Activated CD8-positive, alpha-beta T cell treated with anti-CD3 and anti-CD28 coated beads, Interleukin-2, amount 10 ng/mL, durations not matched to agents 7 days and 5 days (primary cell): ENCODE measurements at regions not wholly inside any gene's neighbourhood (a gene's known extent, or its start where the extent isn't known, plus 50 kb on each side); places are given as distances from the start of the nearest gene placed in this dataset.

Source experiments
- ATAC-seq: fragments of 150-1000 bp; cut with Tn5 transposase; one replicate; pipeline ENCODE4 v1.10.0; 2021; ENCODE audit warnings: moderate library complexity
- CTCF ChIA-PET: fragments of 350-600 bp; sonication (Branson Sonifier 250); formaldehyde crosslinking; loops from one replicate; lab custom pipeline; 2021; ENCODE audit warnings: antibody characterized with exemption; lab: Charles Lee
- POLR2A ChIA-PET: fragments of 350-600 bp; sonication (Branson Sonifier 250); formaldehyde crosslinking; loops from one replicate; lab custom pipeline; 2021; ENCODE audit warnings: antibody characterized with exemption; lab: Charles Lee
- DNase-seq: peaks from one replicate; pipeline ENCODE4 v3.0.0-alpha.2; 2020
- H3K27ac Mint-ChIP-seq: one replicate; pipeline ENCODE4 v1.8.0; 2021; ENCODE audit warnings: mild to moderate bottlenecking, mixed read lengths
- H3K27me3 Mint-ChIP-seq: one replicate; pipeline ENCODE4 v1.8.0; 2021; ENCODE audit warnings: low read depth, mixed read lengths
- H3K36me3 Mint-ChIP-seq: one replicate; pipeline ENCODE4 v1.8.0; 2021; ENCODE audit warnings: low read depth, mixed read lengths
- H3K4me1 Mint-ChIP-seq: one replicate; pipeline ENCODE4 v1.8.0; 2021; ENCODE audit warnings: low read depth, mixed read lengths
- H3K4me3 Mint-ChIP-seq: one replicate; pipeline ENCODE4 v1.8.0; 2021; ENCODE audit warnings: mild to moderate bottlenecking, mixed read lengths
- H3K9me3 Mint-ChIP-seq: one replicate; pipeline ENCODE4 v1.8.0; 2022; ENCODE audit warnings: mixed read lengths; ENCODE audit not compliant: insufficient read depth

- DNase-seq (no peak), ATAC-seq (no peak)
- H3K4me3 Mint-ChIP-seq: no peak overlapping the region
- H3K9me3 Mint-ChIP-seq: peaks cover 8% of the 10 kb centered on the region
- CTCF ChIA-PET: no interaction called here
- POLR2A ChIA-PET: no interaction called here
- H3K27ac Mint-ChIP-seq: no peak overlapping the region
- no peaks in the 10 kb centered on the region for H3K27me3 Mint-ChIP-seq
- no peaks in the 10 kb centered on the region for H3K4me1 Mint-ChIP-seq
- H3K36me3 Mint-ChIP-seq: no peaks in the 10 kb centered on the region
These were observed 451.9 kb upstream of the FBXO33 start for GRCh38 chr14:39884091-39884490.

DNA sequence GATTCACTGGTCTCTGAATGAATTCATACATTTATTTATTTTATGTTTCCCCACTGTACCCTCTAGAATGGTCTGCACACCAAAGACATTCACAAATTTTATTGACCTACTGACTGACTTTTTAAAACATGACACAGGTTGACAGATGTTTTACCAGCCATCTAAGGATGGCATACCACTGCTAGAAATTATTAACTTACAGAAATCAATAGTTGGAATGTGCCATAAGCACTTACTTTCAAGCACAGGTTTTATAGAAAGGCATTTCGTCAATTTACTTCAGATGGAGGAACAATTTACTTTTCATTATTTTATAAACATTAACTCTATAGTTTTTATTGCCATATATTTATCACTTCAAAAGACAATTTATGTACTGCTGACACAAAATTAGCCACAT, 448.7 kb upstream of the FBXO33 start:
- CTCF ChIA-PET: no interaction called here
- no peaks in the 10 kb centered on the region for H3K4me1 Mint-ChIP-seq
- no peak for DNase-seq

DNA sequence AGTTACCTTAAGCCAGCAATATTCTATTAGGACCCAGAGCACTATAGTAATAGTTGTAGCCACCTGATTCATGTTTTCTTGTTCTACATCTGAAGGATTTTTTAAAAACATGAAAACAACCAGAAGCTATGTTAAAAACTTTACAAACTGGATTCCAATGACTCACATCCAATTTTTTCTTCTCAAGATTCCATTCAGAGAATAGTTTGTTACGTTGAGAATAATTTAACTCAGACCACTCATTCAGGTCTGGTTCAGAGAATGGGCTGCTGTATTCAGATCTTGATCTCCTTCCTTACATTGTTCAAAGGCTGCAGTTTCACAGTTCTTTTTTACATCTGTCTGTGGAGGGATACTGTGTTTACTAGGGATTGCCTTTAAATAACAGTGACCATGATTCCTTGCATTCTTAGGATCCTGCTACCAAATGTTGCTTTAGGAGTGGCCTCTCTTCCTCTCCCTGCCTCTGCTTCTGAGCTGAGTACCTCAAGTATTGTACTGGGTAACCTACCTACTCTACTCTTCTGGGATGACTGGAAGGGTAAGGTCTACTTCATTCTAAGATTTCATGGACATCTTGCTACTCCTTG, 448.0 kb upstream of the FBXO33 start:
- Mint-ChIP-seq H3K27me3 (no peaks in the 10 kb centered on the region), H3K4me1 (no peaks in the 10 kb centered on the region), H3K9me3 (peaks cover 3% of the 10 kb centered on the region), H3K36me3 (no peaks in the 10 kb centered on the region), H3K4me3 (no peak overlapping the region), H3K27ac (no peak overlapping the region)
- ATAC-seq: no peak
- ChIA-PET CTCF (no interaction called here), POLR2A (no interaction called here)
- no peak for DNase-seq

More for the DNA sequence above, 448.7 kb upstream of the FBXO33 start:
- Mint-ChIP-seq H3K4me3 (no peak overlapping the region), H3K36me3 (no peaks in the 10 kb centered on the region), H3K27ac (no peak overlapping the region), H3K27me3 (no peaks in the 10 kb centered on the region), H3K9me3 (peaks cover 3% of the 10 kb centered on the region)
- POLR2A ChIA-PET: no interaction called here
- no peak for ATAC-seq

DNA sequence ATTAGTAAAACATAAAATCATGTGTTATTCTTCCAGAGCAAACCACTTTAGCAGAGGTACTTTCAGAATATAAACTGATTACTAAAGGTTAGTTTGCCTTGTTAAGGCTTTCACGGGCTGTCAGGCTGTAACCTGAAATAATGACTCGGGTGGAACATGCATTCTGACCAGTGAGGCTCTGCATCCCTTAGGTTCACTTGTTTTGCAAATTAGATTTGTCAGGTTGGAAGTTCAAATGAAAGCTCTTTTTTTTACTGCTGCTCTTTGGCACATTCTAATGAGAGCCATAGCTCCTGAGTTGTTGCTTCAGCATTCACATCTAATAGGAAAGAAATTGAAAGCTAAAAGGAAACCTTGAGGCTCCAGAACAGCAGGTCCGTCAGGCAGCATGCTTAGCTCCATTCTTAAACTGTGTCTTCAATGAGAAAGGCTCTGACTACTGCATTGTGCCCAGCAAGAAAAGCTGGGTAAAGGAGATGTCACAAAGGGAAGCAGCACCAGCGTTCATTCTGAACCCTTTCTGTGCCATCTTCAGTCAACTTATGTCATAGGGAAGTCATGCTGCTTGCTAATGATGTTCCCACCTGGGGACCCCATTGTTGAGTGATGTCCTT, 445.5 kb upstream of the FBXO33 start:
- no peaks in the 10 kb centered on the region for H3K9me3 Mint-ChIP-seq
- H3K27ac Mint-ChIP-seq: no peak overlapping the region
- POLR2A ChIA-PET: no interaction called here
- H3K36me3 Mint-ChIP-seq: no peaks in the 10 kb centered on the region
- ATAC-seq: no peak
- H3K4me3 Mint-ChIP-seq: no peak overlapping the region
- H3K4me1 Mint-ChIP-seq: no peaks in the 10 kb centered on the region
- no peak for DNase-seq
- CTCF ChIA-PET: no interaction called here
- no peaks in the 10 kb centered on the region for H3K27me3 Mint-ChIP-seq

DNA sequence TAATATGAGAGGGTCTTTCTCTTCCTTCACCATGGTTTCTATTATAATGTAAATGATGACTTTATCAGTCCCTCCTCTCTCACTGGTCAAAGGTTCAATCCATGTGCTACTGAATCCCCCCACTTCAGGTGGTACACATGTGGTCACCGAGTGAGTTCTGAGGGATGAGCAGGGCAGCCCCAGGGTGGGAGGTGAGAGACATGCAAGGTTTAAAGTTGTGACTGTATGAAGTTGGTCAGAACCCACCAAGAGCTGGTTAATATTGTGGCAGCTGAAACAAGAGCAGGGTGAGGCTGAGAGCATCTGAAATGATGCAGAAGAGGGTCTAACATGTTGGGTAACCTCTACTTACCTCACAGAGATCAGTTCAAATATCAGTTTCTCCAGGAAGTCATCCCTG, 444.7 kb upstream of the FBXO33 start:
- ChIA-PET POLR2A (no interaction called here), CTCF (no interaction called here)
- H3K27ac Mint-ChIP-seq: no peak overlapping the region
- DNase-seq (no peak), ATAC-seq (no peak)
- H3K4me1 Mint-ChIP-seq: no peaks in the 10 kb centered on the region
- no peak overlapping the region for H3K4me3 Mint-ChIP-seq
- H3K36me3 Mint-ChIP-seq: no peaks in the 10 kb centered on the region
- no peaks in the 10 kb centered on the region for H3K9me3 Mint-ChIP-seq
- H3K27me3 Mint-ChIP-seq: no peaks in the 10 kb centered on the region

- Mint-ChIP-seq H3K4me3 (no peak overlapping the region), H3K4me1 (no peaks in the 10 kb centered on the region), H3K9me3 (no peaks in the 10 kb centered on the region), H3K27me3 (no peaks in the 10 kb centered on the region), H3K27ac (no peak overlapping the region), H3K36me3 (no peaks in the 10 kb centered on the region)
- ATAC-seq: no peak
- CTCF ChIA-PET: no interaction called here
- POLR2A ChIA-PET: no interaction called here
- no peak for DNase-seq
These were observed 442.8 kb upstream of the FBXO33 start for GRCh38 chr14:39875028-39875427.

- H3K27me3 Mint-ChIP-seq: no peaks in the 10 kb centered on the region
- no peaks in the 10 kb centered on the region for H3K9me3 Mint-ChIP-seq
- DNase-seq (no peak), ATAC-seq (no peak)
- no peaks in the 10 kb centered on the region for H3K4me1 Mint-ChIP-seq
- POLR2A ChIA-PET: no interaction called here
- no peak overlapping the region for H3K4me3 Mint-ChIP-seq
- H3K36me3 Mint-ChIP-seq: no peaks in the 10 kb centered on the region
- H3K27ac Mint-ChIP-seq: no peak overlapping the region
- CTCF ChIA-PET: no interaction called here
These were observed 441.6 kb upstream of the FBXO33 start for GRCh38 chr14:39873791-39874190.

- no peak for ATAC-seq
These were observed 436.7 kb upstream of the FBXO33 start for GRCh38 chr14:39868949-39869348.

DNA sequence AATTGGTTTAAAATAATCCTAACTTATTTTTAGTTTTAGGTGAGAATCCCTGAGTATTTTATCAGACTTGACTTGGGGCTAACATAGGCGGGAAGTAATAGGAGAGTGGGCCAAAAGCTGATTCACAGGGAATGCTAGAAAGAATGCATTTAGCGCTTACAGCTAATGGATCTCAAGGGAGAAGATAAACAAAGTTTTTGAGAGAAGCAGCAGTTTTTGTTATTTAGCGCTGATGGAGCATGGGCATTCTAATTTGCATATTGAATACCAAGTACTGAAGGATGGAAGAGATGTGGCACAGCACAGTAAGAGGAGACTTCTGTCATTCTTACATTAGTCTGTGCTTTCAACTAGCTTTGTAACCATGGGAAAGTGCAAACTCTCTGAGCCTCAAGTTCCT, 436.0 kb upstream of the FBXO33 start:
- H3K9me3 Mint-ChIP-seq: no peaks in the 10 kb centered on the region
- ChIA-PET CTCF (no interaction called here), POLR2A (no interaction called here)
- no peaks in the 10 kb centered on the region for H3K36me3 Mint-ChIP-seq
- no peaks in the 10 kb centered on the region for H3K27me3 Mint-ChIP-seq
- ATAC-seq: no peak
- no peaks in the 10 kb centered on the region for H3K4me1 Mint-ChIP-seq
- no peak for DNase-seq
- H3K27ac Mint-ChIP-seq: no peak overlapping the region
- no peak overlapping the region for H3K4me3 Mint-ChIP-seq

More at GRCh38 chr14:39868949-39869348, 436.7 kb upstream of the FBXO33 start:
- Mint-ChIP-seq H3K4me3 (no peak overlapping the region), H3K4me1 (no peaks in the 10 kb centered on the region), H3K27ac (no peak overlapping the region), H3K36me3 (no peaks in the 10 kb centered on the region), H3K27me3 (no peaks in the 10 kb centered on the region), H3K9me3 (no peaks in the 10 kb centered on the region)
- no peak for DNase-seq
- POLR2A ChIA-PET: no interaction called here
- CTCF ChIA-PET: no interaction called here

DNA sequence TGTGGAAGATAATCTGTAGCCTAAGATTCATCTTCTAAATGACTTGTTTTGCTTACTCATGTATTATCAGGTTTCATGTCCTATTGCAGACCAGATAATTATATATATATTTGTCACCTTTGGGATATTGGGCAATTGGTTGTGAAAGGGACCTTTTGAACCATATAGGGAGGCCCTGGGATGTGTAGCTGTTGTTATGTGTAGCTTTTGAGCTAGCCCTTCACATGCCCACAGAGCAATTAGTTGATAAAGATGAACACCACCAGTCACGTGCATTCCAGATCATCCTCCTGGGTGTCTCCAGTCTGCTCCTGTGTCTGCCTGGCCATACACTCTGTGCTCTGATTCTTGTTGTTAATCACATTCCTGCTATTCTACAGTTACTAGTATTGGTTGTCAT, 431.2 kb upstream of the FBXO33 start:
- no peak for DNase-seq
- no peaks in the 10 kb centered on the region for H3K4me1 Mint-ChIP-seq
- H3K36me3 Mint-ChIP-seq: no peaks in the 10 kb centered on the region
- no peak for ATAC-seq
- H3K27me3 Mint-ChIP-seq: no peaks in the 10 kb centered on the region
- H3K4me3 Mint-ChIP-seq: no peak overlapping the region
- H3K9me3 Mint-ChIP-seq: no peaks in the 10 kb centered on the region
- CTCF ChIA-PET: no interaction called here
- H3K27ac Mint-ChIP-seq: no peak overlapping the region
- POLR2A ChIA-PET: no interaction called here

DNA sequence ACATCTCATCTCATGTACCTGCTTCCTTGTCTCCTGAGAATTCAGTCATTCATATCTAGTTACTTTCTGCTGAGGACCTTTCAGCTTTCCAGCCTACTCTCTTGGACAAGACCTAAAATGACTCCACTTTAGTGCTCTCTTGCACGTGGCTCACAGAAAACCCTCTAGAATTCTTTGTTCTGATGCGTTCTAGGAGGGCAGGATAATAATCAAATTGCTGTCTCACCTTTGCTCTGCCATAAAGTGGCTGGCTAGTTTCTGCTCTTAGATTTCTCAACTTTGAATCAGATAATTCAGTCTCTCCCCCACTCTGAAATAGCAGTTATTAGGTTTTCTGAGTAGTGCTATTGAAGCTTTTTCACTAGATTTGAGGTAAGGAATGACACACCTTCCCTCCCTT, 429.5 kb upstream of the FBXO33 start:
- Mint-ChIP-seq H3K4me1 (no peaks in the 10 kb centered on the region), H3K27ac (no peak overlapping the region)

GRCh38 chr14:39861229-39861600, 429.0 kb upstream of the FBXO33 start:
- H3K27me3 Mint-ChIP-seq: no peaks in the 10 kb centered on the region
- CTCF ChIA-PET: no interaction called here
- no peak overlapping the region for H3K4me3 Mint-ChIP-seq
- ATAC-seq: no peak
- no peak overlapping the region for H3K27ac Mint-ChIP-seq
- H3K4me1 Mint-ChIP-seq: no peaks in the 10 kb centered on the region
- H3K36me3 Mint-ChIP-seq: no peaks in the 10 kb centered on the region
- H3K9me3 Mint-ChIP-seq: no peaks in the 10 kb centered on the region
- POLR2A ChIA-PET: no interaction called here
- no peak for DNase-seq

More for the DNA sequence above, 429.5 kb upstream of the FBXO33 start:
- no peaks in the 10 kb centered on the region for H3K36me3 Mint-ChIP-seq
- no peak overlapping the region for H3K4me3 Mint-ChIP-seq
- DNase-seq: no peak
- POLR2A ChIA-PET: no interaction called here
- CTCF ChIA-PET: no interaction called here
- no peak for ATAC-seq
- H3K9me3 Mint-ChIP-seq: no peaks in the 10 kb centered on the region
- H3K27me3 Mint-ChIP-seq: no peaks in the 10 kb centered on the region
